OCI-LY3 (cell line): ENCODE measurements at regions not wholly inside any gene's neighbourhood (a gene's known extent, or its start where the extent isn't known, plus 50 kb on each side); places are given as distances from the start of the nearest gene placed in this dataset.

Experiments used
- CTCF ChIP-seq: fragments of 200-600, 300-600 bp; sonication (generic); IDR thresholded peaks from 2 replicates; pipeline ENCODE4 v1.5.1; 2014; ENCODE audit warnings: antibody characterized with exemption, low read length, low read depth
- EZH2phosphoT487 ChIP-seq: fragments of 200-600 bp; shearing (Covaris generic); IDR thresholded peaks from 2 replicates; pipeline ENCODE4 v1.6.1; 2018; ENCODE audit warnings: antibody characterized with exemption, mixed run types, low read depth

GRCh38 chr6:43965628-43966373, 161.5 kb downstream of the MRPL14 start:
- TF ChIP-seq CTCF (no peak), EZH2phosphoT487 (no peak)
